ENCODE measurements at regions not wholly inside any gene's neighbourhood (a gene's known extent, or its start where the extent isn't known, plus 50 kb on each side); places are given as distances from the start of the nearest gene placed in this dataset.

- TF ChIP-seq CTCF (IDR thresholded peaks at IDR 0.05; ENCODE audit: low read depth, low read length, missing control alignments), result no peak
- no peak overlapping the region for H3K4me3 ChIP-seq (ENCODE audit: low read depth, low read length)
- in situ Hi-C loops (cut with HindIII; ENCODE audit: low sequenced_read_pairs), result loop anchor here (10.0 kb wide), 1 partner anchor 74 kb away; no protein-coding TSS in a partner anchor
- no peak for DNase-seq (ENCODE audit: low read depth)
These were observed 772.9 kb upstream of the NOVA1 start for GRCh38 chr14:27370775-27371174.

GRCh38 chr14:27371209-27371608 is 773.4 kb upstream of the NOVA1 start:
- DNase-seq (ENCODE audit: low read depth), result no peak
- H3K4me3 ChIP-seq (ENCODE audit: low read depth, low read length), result no peak overlapping the region
- in situ Hi-C loops (cut with HindIII; ENCODE audit: low sequenced_read_pairs), result loop anchor here (10.0 kb wide), 1 partner anchor 74 kb away; no protein-coding TSS in a partner anchor
- no peak for TF ChIP-seq CTCF (IDR thresholded peaks at IDR 0.05; ENCODE audit: low read depth, low read length, missing control alignments)

- DNase-seq (ENCODE audit: low read depth), result no peak
- TF ChIP-seq CTCF (IDR thresholded peaks at IDR 0.05; ENCODE audit: low read depth, low read length, missing control alignments), result no peak
- in situ Hi-C loops (cut with HindIII; ENCODE audit: low sequenced_read_pairs), result loop anchor here (10.0 kb wide), 1 partner anchor 73 kb away; no protein-coding TSS in a partner anchor
- no peak overlapping the region for H3K4me3 ChIP-seq (ENCODE audit: low read depth, low read length)
These were observed 774.0 kb upstream of the NOVA1 start for GRCh38 chr14:27371868-27372267.

GRCh38 chr14:27372771-27373170 is 774.9 kb upstream of the NOVA1 start:
- DNase-seq (ENCODE audit: low read depth), result no peak
- TF ChIP-seq CTCF (IDR thresholded peaks at IDR 0.05; ENCODE audit: low read depth, low read length, missing control alignments), result no peak
- H3K4me3 ChIP-seq (ENCODE audit: low read depth, low read length), result no peak overlapping the region
- in situ Hi-C loops (cut with HindIII; ENCODE audit: low sequenced_read_pairs), result loop anchor here (10.0 kb wide), 1 partner anchor 72 kb away; no protein-coding TSS in a partner anchor

- no peak for DNase-seq (ENCODE audit: low read depth)
- no peak overlapping the region for H3K4me3 ChIP-seq (ENCODE audit: low read depth, low read length)
- no peak for TF ChIP-seq CTCF (IDR thresholded peaks at IDR 0.05; ENCODE audit: low read depth, low read length, missing control alignments)
- in situ Hi-C loops (cut with HindIII; ENCODE audit: low sequenced_read_pairs), result no loop called here
These were observed 786.3 kb upstream of the NOVA1 start for GRCh38 chr14:27384124-27384523.

- in situ Hi-C loops (cut with HindIII; ENCODE audit: low sequenced_read_pairs), result no loop called here
- H3K4me3 ChIP-seq (ENCODE audit: low read depth, low read length), result no peak overlapping the region
- TF ChIP-seq CTCF (IDR thresholded peaks at IDR 0.05; ENCODE audit: low read depth, low read length, missing control alignments), result no peak
- no peak for DNase-seq (ENCODE audit: low read depth)
These were observed 788.6 kb upstream of the NOVA1 start for GRCh38 chr14:27386391-27386790.

- no peak for TF ChIP-seq CTCF (IDR thresholded peaks at IDR 0.05; ENCODE audit: low read depth, low read length, missing control alignments)
- no peak overlapping the region for H3K4me3 ChIP-seq (ENCODE audit: low read depth, low read length)
- DNase-seq (ENCODE audit: low read depth), result no peak
- in situ Hi-C loops (cut with HindIII; ENCODE audit: low sequenced_read_pairs), result no loop called here
These were observed 789.6 kb upstream of the NOVA1 start for GRCh38 chr14:27387463-27387862.
